ENCODE measurements at regions not wholly inside any gene's neighbourhood (a gene's known extent, or its start where the extent isn't known, plus 50 kb on each side); places are given as distances from the start of the nearest gene placed in this dataset.

DNA sequence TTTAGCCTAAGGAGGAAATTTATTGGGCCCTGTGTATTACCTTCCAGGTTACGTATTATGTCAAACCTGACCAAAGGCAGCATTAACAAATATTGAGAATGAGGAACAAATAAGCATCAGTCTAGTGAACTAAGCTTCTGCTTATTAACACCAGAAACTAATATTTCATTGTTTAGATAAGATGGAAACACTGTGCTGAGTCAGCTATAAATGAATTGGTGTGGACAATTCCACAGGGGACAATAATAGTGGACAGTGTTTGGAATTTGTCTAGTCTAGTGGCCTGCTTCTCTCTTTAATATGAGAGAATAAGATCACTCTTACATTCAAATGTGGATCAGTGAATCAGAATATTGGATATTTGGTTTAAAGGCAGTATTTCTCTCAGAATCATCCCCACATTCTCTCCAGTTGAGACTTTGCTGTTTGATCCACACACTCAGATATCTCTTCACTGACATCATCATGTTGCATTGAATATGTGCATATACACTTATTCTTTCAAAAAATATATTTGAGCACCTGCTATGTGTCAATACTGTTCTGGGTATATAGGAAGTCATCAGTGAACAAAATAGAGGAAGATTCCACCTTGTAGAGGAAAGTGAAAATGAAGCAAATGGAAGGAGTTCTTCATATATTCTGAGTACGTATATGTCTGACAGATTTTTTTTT is 136.3 kb downstream of the DIO2 start:
- TF ChIP-seq POLR2A (IDR thresholded peaks at IDR 0.05): no peak
- TF ChIP-seq, protein P1, sequence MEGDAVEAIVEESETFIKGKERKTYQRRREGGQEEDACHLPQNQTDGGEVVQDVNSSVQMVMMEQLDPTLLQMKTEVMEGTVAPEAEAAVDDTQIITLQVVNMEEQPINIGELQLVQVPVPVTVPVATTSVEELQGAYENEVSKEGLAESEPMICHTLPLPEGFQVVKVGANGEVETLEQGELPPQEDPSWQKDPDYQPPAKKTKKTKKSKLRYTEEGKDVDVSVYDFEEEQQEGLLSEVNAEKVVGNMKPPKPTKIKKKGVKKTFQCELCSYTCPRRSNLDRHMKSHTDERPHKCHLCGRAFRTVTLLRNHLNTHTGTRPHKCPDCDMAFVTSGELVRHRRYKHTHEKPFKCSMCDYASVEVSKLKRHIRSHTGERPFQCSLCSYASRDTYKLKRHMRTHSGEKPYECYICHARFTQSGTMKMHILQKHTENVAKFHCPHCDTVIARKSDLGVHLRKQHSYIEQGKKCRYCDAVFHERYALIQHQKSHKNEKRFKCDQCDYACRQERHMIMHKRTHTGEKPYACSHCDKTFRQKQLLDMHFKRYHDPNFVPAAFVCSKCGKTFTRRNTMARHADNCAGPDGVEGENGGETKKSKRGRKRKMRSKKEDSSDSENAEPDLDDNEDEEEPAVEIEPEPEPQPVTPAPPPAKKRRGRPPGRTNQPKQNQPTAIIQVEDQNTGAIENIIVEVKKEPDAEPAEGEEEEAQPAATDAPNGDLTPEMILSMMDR (IDR thresholded peaks at IDR 0.05): no peak

All from testis (tissue), 2 donors.